ENCODE measurements at regions not wholly inside any gene's neighbourhood (a gene's known extent, or its start where the extent isn't known, plus 50 kb on each side); places are given as distances from the start of the nearest gene placed in this dataset.

DNA sequence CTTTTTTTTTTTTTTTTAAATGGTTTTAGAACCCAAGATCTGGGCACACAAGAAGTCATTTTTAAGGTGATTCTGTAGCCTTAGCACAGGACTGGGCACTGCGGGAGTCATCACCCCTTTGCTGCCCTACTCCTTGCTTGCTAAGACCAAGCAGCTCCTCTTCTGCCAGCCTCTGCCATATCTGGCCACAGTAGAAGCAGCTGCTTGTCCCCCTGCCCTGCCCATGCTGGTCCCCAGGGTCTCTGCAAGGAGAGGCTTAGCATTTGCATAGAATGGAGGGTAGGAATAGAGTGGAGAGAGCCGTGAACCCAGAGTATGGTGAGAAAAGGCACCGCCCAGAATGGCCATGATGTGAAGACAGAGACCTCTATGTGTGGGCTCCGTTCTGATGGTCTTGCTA lies 109.3 kb downstream of the ADRA2C start:
- TF ChIP-seq POLR2AphosphoS5 (IDR thresholded peaks at IDR 0.05; ENCODE audit: low read depth, low read length): no peak
- no peak for TF ChIP-seq SIN3A (IDR thresholded peaks at IDR 0.05; ENCODE audit: borderline replicate concordance, insufficient read depth, low read length)
- TF ChIP-seq FOXP2 (optimal IDR thresholded peaks at IDR 0.05; ENCODE audit: borderline replicate concordance, extremely low read depth, extremely low read length, insufficient read depth): no peak
- TF ChIP-seq, protein P1, sequence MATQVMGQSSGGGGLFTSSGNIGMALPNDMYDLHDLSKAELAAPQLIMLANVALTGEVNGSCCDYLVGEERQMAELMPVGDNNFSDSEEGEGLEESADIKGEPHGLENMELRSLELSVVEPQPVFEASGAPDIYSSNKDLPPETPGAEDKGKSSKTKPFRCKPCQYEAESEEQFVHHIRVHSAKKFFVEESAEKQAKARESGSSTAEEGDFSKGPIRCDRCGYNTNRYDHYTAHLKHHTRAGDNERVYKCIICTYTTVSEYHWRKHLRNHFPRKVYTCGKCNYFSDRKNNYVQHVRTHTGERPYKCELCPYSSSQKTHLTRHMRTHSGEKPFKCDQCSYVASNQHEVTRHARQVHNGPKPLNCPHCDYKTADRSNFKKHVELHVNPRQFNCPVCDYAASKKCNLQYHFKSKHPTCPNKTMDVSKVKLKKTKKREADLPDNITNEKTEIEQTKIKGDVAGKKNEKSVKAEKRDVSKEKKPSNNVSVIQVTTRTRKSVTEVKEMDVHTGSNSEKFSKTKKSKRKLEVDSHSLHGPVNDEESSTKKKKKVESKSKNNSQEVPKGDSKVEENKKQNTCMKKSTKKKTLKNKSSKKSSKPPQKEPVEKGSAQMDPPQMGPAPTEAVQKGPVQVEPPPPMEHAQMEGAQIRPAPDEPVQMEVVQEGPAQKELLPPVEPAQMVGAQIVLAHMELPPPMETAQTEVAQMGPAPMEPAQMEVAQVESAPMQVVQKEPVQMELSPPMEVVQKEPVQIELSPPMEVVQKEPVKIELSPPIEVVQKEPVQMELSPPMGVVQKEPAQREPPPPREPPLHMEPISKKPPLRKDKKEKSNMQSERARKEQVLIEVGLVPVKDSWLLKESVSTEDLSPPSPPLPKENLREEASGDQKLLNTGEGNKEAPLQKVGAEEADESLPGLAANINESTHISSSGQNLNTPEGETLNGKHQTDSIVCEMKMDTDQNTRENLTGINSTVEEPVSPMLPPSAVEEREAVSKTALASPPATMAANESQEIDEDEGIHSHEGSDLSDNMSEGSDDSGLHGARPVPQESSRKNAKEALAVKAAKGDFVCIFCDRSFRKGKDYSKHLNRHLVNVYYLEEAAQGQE (IDR thresholded peaks at IDR 0.05; ENCODE audit: insufficient read depth in 1 of 2, low read depth in 2 of 2, low read length in 2 of 2): no peak
- TF ChIP-seq TAF1 (IDR thresholded peaks at IDR 0.05; ENCODE audit: borderline replicate concordance, insufficient read depth, low read length): no peak

Measured in PFSK-1 (cell line).